GM19324 (cell line): ENCODE measurements at regions not wholly inside any gene's neighbourhood (a gene's known extent, or its start where the extent isn't known, plus 50 kb on each side); places are given as distances from the start of the nearest gene placed in this dataset.
"Not testable (repeated sequence)": the region's sequence is repeated elsewhere in the genome, so short reads cannot be mapped to it uniquely, and the experiment has no call there.

Source experiments
- ATAC-seq: cut with Tn5 transposase; IDR thresholded peaks from one replicate; pipeline ENCODE4 v1.9.1; 2021; ENCODE audit warnings: mild to moderate bottlenecking, moderate library complexity; ENCODE audit not compliant: unreplicated experiment, low FRiP score

DNA sequence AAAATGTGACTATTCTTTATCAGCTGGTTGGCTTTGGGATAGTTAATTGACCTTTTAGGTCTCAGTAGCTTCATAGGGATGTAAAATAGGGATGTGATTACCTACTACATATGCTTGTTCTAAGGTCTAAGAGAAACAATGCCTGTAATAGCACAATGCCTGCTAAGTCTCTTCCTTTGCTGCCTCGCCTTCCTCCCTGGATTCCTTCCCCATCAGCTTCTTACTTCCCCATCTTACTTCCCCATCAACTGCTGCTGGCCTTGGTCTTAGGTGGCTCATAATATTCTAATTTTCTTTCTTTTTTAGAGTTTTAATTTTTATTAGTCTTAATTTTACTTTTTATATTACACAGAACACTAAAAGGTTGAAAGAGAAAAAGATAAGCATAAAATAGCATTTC is 59.2 kb upstream of the GOT2 start:
- no peak for ATAC-seq

GRCh38 chr16:58792188-58792587 is 58.1 kb upstream of the GOT2 start:
- ATAC-seq = no peak

DNA sequence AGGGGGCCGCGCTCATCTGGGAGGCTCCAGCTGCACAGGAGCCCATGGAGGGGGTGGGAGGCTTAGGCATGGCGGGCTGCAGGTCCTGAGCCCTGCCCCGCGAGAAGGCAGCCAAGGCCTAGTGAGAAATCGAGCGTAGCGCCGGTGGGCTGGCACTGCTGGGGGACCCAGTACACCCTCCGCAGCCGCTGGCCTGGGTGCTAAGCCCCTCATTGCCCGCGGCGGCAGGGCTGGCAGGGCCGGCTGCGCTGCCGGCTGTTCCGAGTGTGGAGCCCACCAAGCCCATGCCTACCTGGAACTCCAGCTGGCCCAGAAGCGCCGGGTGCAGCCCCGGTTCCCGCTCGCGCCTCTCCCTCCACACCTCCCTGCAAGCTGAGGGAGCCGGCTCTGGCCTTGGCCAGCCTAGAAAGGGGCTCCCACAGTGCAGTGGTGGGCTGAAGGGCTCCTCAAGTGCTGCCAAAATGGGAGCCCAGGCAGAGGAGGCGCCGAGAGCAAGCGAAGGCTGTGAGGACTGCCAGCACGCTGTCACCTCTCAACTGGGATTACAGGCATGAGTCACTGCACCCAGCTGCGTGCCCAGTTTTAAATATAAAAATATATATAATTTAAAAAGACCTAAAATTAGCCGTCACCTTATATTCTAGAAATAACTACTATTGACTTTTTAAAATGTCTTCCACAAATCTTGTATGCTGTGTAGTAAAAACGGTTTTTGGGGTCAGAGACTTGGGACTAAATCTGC is 56.9 kb upstream of the GOT2 start:
- ATAC-seq = not testable (repeated sequence)

DNA sequence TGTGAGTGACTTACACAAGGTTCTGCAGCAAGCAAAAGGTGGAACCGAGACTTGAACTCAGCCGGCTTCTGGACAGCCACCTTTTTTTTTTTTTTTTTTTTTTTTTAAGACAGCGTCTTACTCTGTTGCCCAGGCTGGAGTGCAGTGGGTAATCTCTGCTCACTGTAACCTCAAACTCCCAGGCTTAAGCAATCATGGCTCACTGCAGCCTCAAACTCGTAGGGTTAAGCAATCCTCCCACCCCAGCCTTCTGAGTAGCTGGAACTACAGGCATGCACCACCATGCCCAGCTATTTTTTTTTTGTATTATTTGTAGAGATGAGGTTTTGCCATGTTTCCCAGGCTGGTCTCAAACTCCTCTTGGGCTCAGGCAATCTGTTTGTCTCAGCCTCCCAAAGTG is 55.2 kb upstream of the GOT2 start:
- ATAC-seq = no peak
